ENCODE measurements at regions not wholly inside any gene's neighbourhood (a gene's known extent, or its start where the extent isn't known, plus 50 kb on each side); places are given as distances from the start of the nearest gene placed in this dataset.

DNA sequence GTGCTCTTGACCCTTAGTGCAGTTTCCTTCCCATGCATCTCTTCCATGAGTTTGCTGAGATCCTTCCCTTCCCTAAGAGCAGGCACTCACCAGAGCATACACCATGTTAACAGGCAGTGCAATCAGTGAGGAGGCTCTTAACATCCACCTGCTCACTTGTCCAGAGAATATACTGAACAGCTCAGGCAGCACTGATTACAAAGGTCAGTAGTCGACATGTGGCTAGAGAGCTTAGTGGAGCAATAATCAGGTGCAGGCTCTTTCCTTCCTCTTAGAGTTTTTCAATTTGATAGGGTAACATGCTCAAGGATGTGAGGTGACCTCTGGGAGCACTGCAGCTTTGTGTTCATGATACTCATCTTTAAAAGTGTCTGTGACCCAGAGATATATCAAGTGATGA, 144.1 kb upstream of the SETBP1 start:
- Histone ChIP-seq H3K27ac (no peak overlapping the region), H3K9me3 (no peaks in the 10 kb centered on the region), H3K36me3 (no peaks in the 10 kb centered on the region), H3K4me1 (no peaks in the 10 kb centered on the region), H3K27me3 (no peaks in the 10 kb centered on the region), H3K4me3 (no peak overlapping the region)
- TF ChIP-seq POLR2A (IDR thresholded peaks at IDR 0.05) (no peak), CTCF (IDR thresholded peaks at IDR 0.05 in 4 of 5, conservative IDR thresholded peaks at IDR 0.05 in 1 of 5) (no peak)
- in situ Hi-C loops (cut with MboI; ENCODE audit: low sequenced_read_pairs in 4 of 4) (no loop called here), intact Hi-C loops (cut with DNase I; ENCODE audit: low total_unique reads) (no loop called here)
- no peak for DNase-seq
- ATAC-seq: no peak

DNA sequence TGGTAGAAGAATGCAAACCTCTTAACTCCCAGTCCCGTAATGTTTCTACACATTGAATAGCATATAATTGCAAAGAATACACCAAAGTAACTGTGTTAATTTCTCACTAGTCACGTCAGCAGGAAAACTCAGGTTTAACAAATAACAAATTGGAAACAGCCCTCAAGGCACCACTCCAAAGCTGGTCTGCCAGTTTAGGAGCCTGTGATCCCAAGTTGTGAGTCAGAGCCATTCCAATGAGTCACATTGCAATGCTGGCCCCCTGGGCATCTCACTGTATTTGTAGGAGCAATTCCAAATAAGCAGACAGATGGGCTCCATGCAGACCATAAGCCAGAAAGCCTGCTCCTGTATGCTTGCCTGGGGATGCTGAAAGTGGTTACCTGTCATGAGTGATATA, 143.2 kb upstream of the SETBP1 start:
- intact Hi-C loops (cut with DNase I; ENCODE audit: low total_unique reads): no loop called here
- DNase-seq (no peak), ATAC-seq (no peak)
- Histone ChIP-seq H3K27me3 (no peaks in the 10 kb centered on the region), H3K4me3 (no peak overlapping the region), H3K4me1 (no peaks in the 10 kb centered on the region), H3K36me3 (no peaks in the 10 kb centered on the region), H3K27ac (no peak overlapping the region), H3K9me3 (no peaks in the 10 kb centered on the region)
- TF ChIP-seq CTCF (IDR thresholded peaks at IDR 0.05 in 4 of 5, conservative IDR thresholded peaks at IDR 0.05 in 1 of 5) (no peak), POLR2A (IDR thresholded peaks at IDR 0.05) (no peak)
- in situ Hi-C loops (cut with MboI; ENCODE audit: low sequenced_read_pairs in 4 of 4): no loop called here

- Histone ChIP-seq H3K4me1 (no peaks in the 10 kb centered on the region), H3K4me3 (no peak overlapping the region), H3K27me3 (no peaks in the 10 kb centered on the region), H3K27ac (no peak overlapping the region), H3K36me3 (no peaks in the 10 kb centered on the region), H3K9me3 (no peaks in the 10 kb centered on the region)
- in situ Hi-C loops (cut with MboI; ENCODE audit: low sequenced_read_pairs in 4 of 4): no loop called here
- no peak for TF ChIP-seq POLR2A (IDR thresholded peaks at IDR 0.05)
- no peak for TF ChIP-seq CTCF (IDR thresholded peaks at IDR 0.05 in 4 of 5, conservative IDR thresholded peaks at IDR 0.05 in 1 of 5)
- intact Hi-C loops (cut with DNase I; ENCODE audit: low total_unique reads): no loop called here
- ATAC-seq (no peak), DNase-seq (no peak)
Measured at GRCh38 chr18:44539926-44540325, 140.8 kb upstream of the SETBP1 start.

- intact Hi-C loops (cut with DNase I; ENCODE audit: low total_unique reads) (no loop called here), in situ Hi-C loops (cut with MboI; ENCODE audit: low sequenced_read_pairs in 4 of 4) (no loop called here)
- no peaks in the 10 kb centered on the region for H3K4me1 ChIP-seq
- TF ChIP-seq POLR2A (IDR thresholded peaks at IDR 0.05) (no peak), CTCF (IDR thresholded peaks at IDR 0.05 in 4 of 5, conservative IDR thresholded peaks at IDR 0.05 in 1 of 5) (no peak)
- DNase-seq (no peak), ATAC-seq (no peak)
- H3K36me3 ChIP-seq: no peaks in the 10 kb centered on the region
- H3K27me3 ChIP-seq: no peaks in the 10 kb centered on the region
- no peak overlapping the region for H3K27ac ChIP-seq
- no peaks in the 10 kb centered on the region for H3K9me3 ChIP-seq
- H3K4me3 ChIP-seq: no peak overlapping the region
Measured at GRCh38 chr18:44541159-44541558, 139.5 kb upstream of the SETBP1 start.

DNA sequence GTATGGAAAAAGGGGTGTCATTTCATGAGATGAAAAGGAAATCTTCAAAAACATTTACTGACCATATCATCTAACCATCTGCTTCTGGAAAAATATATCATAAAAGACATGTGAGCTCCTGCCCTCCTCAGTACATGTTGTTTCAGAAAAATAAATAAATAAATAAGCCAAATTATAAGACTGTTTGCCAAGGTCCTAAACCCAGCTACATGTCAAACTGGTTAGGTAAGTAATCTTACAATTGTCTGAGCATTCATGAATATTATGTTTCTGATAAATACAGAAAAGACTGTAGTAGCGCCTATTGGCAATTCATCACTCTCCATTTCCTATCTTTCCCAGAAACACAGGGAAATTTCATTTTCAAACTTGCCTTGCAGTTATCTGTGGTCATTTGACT, 138.9 kb upstream of the SETBP1 start:
- intact Hi-C loops (cut with DNase I; ENCODE audit: low total_unique reads): no loop called here
- in situ Hi-C loops (cut with MboI; ENCODE audit: low sequenced_read_pairs in 4 of 4): no loop called here
- no peaks in the 10 kb centered on the region for H3K36me3 ChIP-seq
- ATAC-seq (no peak), DNase-seq (no peak)
- no peak overlapping the region for H3K27ac ChIP-seq
- TF ChIP-seq CTCF (IDR thresholded peaks at IDR 0.05 in 4 of 5, conservative IDR thresholded peaks at IDR 0.05 in 1 of 5) (no peak), POLR2A (IDR thresholded peaks at IDR 0.05) (no peak)
- no peaks in the 10 kb centered on the region for H3K27me3 ChIP-seq
- H3K9me3 ChIP-seq: no peaks in the 10 kb centered on the region
- no peaks in the 10 kb centered on the region for H3K4me1 ChIP-seq
- no peak overlapping the region for H3K4me3 ChIP-seq
